ENCODE measurements at regions not wholly inside any gene's neighbourhood (a gene's known extent, or its start where the extent isn't known, plus 50 kb on each side); places are given as distances from the start of the nearest gene placed in this dataset.
"Not testable (repeated sequence)": the region's sequence is repeated elsewhere in the genome, so short reads cannot be mapped to it uniquely, and the experiment has no call there.

DNA sequence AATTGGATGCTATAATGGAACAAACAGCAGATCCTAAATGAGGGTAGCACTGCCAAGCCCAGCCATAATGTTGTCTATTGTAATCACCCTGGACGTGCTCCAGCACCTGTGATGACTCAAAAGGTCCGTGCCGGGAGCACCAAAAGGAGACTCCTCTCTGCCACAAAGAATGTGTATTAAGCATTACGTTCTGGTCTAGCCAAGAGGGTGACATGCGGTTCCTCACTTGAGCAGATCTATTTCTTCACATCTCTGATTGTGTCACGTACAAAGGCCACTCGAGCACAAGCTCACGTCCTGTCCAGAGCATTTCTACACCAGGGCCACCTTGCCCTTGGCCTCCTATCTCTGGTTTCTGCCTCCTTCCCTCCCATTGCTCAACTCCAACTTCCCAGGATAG is 219.9 kb upstream of the IRS2 start:
- DNase-seq, result no peak

DNA sequence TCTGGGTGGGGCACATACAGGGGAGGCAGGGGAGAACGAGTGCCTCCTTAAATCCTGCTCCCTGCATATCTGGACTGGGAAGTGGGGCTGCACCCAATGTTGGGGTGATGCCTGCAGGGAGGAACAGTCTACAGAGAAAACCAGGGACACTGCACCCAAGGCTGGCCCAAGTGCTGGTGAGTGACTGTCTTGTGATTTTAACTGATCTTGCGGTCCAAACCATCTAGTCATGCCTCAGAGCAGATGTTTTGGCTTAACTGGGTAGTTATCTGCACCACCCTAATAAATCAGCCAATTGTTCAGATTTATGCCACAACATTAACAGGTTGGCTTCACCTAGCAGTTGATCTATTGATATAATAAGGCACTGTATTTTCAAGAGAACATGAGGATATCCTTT is 219.2 kb upstream of the IRS2 start:
- DNase-seq, result no peak

DNA sequence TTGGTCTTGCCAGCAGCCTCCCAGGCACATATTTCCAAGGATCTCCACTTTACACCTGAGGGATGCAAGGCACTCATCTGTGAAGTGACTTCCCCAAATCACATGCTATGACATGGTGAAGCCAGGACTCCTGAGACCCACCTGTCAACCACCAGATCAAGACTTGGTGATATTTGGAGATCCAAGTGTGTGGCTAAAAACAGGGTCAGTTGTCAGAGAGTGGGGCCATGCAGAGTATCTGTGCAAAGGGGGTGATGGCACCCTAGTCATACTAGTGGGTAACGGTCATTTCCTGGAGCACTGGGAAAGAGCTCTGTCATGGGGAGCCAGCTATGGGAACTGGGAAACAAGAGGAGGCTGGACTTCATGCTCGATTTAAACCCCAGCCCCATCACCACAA is 218.4 kb upstream of the IRS2 start:
- no peak for DNase-seq

DNA sequence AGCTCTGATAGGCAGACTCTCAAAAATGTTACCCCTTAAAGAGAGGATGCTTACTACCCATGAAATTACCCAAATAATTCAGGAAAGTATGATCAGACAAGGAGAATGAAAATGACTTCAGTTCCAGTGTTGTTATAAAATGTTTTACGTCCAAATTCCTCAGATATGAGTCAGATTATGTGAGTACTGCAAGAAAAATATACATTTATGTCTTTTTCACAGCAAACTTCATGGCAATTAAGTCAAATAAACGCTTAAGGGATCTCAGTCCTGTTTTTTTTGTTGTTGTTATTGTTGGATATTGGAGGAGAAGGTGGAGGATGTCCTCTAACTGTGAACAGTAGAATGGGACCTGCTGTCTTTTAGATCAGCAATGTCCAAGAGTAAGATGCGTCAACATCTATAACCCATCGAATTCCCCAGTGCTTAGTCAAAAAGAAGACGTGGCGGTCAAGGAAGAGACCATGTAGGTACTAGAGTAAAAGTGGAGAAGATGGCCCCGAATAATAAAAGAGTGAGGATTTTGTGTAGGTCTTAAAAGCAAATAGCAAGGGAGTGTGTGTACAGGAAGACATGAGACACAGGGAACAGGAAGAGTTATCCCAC is 215.4 kb upstream of the IRS2 start:
- DNase-seq, result no peak

DNA sequence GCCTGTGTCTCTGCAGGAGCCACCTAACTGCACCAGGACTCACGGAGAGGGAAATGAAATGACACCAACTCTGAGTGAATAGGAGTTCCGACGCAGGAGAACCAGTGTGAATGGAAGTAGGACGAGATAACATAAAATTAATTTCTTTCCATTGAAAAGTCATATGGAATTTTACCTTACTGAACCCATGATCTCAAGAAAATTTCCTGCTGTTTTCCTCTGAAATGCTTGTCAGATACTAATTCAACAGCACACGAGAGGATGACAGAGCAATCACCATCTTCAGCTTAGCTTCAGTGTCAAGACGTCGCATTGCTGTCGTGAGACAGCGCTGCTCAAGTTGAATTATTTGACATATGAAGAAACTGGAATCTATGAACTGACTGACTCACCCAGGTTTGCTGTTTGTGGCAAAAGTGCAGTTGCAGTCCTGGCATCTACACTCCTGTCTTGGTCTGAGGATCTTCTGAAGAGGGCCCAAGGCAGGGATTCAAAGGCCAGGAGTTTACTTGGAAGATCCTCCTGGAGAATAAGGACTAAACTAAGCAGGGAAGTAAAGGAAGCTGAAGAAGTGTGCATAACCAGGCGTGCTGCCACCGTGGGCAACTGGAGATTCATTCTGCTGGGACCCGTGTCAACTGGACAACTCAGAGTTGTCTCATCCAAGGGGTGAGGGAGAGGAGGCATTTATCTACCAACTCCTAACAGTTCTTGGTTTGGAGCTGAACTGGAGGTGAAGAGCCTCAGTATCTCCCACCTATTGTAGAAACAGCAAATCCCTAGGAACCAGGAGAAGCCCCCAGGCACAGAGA is 214.4 kb upstream of the IRS2 start:
- no peak for DNase-seq

DNA sequence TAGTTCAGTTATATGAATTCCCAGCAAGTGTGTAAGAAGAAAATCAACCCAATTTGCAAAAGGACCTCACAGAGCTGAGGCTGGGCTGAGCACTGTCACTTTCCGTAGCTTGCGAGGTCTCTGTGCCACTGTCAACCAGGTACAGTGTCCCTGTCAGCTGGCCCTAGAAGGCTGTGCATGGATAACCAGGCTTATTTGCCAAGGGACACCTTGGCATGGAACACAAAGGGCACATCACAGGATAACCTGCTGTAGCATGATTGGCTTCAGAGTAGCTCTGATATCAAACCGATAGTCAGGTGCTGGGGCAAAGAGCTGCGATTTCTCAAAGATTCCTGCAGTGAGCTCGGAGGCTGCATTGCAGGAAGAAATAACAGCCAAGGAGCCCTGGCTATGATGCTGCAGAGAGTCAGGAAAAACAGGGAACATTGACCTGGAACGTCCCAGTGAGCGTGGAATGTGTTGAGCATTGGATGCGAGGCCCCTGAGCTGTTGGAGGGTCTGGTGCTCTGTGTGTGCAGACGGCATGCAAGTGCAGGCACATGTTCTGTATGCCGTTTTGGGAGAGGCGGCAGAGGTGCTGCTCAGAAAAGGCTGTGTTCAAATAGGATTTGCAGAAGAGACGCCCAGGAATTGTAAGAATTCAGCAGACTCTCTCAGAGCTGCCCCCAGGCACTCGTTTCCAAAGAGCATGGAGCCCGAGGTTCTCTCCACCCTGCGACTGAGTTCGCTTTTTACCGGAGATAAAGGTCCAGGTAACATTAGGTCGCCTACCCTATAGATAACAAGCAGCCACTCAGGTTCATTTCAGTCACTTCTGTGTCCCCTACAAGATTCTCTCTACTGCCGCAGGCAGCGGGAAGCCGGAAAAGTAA is 213.5 kb upstream of the IRS2 start:
- no peak for DNase-seq

DNA sequence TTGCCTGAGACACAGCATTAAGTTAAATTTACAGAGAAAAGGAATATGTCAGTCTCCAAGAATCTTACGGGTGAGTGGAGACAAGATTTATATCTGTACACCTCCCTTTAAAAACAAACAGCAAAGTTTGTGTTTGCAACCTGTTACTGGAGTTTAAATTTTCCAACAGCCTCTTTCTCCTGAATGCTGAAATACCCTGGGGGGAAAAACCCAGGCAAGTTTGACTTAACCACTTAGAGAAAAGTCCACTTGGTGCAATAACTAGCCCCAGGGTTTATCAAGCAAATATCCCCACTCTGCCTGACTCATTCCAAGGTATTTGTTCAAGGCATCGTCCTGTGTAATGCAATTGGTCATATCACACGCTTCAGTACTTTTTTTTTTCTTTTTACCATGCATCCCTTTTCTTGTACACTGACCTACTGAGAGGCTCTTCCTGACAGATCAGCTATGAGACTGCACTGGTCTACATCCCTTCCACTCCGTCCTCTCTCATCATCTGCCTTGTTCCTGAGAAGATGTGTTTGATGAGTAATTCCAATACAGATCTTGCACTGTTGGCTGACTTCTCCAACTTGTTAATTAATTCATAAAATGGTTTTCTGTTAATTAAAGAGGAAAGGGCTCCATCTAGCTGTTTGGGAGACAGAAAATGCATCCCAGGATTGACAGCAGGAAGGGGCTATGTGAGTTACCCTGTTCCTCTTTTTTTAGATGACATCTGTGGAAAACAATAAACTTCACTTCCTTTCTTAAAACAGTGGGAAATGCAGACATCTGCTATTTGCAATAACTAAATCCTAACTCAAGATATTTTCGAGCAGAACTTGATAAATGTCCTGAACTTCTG is 212.5 kb upstream of the IRS2 start:
- DNase-seq, result no peak

DNA sequence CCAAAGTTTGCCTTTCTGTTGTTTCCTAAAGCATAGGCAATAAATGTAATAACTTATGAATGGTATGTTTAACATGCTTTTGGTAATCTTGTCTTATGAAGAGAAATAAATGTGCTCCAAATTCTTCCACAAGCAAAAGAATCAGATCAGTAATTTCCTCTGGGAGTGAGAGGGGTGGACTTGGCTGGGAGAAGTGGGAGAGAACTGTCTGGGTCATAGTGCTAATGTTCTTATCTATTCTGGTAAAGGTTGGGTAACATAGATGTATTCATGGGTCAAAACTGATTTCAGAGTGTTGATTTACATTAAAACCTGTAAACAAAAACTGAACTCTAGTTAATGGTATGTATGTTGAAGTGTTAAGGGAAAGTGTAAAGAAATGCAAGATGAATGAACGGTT is 211.7 kb upstream of the IRS2 start:
- no peak for DNase-seq

DNA sequence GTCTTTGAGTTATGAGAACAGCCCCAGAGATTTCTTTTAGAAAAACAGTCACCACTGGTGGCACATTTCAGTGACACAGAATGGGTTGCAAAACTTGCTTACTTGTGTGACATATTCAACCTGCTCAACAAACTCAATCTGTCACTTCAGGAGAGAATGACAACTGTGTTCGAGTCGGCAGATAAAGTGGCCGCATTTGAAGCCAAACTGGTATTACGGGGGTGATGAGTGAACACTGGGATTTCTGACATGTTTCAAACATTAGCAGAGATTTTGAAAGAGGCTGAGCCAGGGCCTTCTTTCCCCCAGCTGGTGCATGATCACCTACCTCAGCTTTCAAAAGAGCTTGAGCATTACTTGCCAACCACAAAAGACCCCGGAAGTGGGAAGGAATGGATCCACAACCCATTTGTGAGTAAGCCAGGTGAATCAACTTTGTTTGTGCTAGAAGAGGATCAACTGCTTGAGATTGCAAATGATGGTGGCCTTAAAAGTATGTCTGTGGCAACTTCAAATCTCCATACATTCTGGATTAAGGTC is 210.7 kb upstream of the IRS2 start:
- not testable (repeated sequence) for DNase-seq

DNA sequence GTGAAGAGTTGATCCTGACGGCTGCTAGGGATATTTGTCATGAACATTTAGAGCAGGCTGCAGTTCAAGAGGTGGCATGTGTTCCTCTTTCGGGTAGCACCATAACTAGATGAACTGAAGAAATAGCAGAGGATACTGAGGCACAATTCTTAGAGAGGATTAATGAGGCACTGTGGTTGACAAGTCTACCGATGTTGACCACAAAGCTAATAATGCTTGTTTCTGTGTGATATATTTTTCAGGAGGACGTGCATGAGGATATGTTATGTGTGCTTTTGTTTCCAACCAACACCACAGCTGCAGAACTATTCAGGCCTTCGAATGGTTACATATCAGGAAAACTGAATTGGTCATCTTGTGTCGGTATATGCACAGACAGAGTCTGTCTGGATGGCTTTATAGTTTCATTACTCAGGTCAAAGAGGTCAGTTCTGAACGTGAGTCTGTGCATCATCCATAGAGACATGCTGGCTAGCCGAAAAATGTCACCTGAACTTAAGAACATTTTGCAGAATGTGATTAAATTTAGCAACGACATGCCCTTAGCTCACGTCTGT is 210.1 kb upstream of the IRS2 start:
- DNase-seq, result no peak

DNA sequence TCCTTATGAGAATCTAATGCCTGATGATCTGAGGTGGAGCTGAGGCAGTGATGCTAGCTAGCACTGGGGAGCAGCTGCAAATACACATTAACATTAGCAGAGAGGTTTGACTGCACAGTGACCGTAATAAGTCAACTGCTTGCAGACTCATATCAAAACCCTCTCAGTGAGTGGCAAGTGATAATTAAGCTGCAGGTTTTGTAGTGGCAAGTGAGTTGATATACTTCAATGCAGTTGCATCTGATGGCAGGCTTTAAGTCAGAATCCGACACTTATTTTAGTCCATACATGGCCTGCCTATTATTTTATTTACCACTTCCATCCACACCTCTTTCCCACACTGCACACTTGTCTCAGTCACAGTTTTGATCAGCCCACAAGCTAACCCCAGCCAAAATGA is 209.2 kb upstream of the IRS2 start:
- no peak for DNase-seq

DNA sequence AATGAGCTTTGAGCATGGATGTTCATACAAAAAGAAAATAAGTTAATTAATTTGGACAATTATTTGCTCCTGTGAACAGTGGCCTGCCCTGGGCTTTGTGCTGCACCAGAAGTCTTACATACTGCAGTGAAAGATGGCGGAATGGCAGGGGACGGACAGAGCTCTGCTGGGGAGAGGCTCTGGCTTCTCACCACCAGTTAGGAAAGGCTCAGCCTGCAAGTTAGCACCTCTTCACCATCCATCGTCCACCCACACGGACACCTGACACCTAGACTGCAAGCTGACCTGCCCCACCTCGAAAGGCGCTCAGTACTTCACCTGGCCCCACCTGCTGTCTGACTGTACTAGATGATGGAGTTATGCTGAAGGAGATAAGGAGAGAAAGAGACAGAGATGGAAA is 203.9 kb upstream of the IRS2 start:
- DNase-seq, result no peak

DNA sequence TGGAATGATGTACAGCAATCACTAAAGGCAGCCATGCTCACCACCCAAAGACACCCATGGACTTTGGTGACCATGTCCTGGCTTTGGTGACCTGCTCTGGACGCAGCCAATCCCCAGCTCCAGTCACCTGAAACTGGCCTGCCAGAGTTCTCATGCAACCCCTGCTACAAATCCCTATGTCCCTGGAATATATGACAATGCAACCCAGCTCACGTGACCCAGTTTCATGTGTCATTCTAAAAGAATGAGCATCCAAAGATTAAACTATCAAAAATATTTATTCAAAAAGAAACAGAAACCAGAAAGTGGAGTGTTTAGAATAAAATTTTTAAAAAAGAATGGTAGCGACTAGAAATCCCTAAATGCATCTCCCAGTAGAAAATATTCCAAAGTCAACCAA is 203.3 kb upstream of the IRS2 start:
- DNase-seq, result no peak

DNA sequence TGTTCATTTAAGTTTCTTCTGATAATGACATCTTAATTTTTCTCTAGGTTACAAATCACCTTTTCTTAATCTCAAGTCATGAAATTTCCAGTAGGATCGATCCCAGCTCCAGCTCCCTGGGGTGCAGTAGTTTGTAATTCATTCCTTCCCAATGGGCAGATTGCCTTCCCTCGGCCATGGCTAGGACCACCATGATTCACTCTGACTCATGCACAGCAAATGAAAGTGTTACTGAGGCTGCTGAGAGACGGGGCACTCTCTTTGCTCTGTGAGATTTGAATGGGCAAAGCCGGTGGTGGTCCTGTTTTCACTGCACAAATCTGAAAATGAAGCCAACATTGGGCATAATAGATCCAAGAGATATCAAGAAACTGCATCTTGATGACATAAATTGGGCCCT is 202.8 kb upstream of the IRS2 start:
- DNase-seq, result no peak

DNA sequence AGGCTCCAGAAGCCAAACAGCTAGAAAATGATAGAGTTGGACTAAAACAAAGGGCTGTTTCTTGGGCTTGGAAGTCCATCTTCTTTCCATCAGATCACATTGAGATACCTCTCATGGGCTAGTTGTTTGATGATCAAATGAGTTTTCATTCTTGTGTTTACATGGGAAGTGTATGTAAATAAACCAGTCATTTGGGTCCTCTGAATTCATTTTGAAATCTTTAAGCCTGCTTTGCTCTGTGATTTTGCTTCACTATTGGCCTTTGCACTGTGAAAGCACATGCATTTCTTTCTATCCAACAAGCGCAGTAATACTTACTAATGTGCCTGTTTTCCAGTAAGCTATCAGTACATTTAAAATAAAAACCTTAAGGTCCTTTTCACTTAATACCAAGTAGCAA is 200.5 kb upstream of the IRS2 start:
- DNase-seq, result no peak

DNA sequence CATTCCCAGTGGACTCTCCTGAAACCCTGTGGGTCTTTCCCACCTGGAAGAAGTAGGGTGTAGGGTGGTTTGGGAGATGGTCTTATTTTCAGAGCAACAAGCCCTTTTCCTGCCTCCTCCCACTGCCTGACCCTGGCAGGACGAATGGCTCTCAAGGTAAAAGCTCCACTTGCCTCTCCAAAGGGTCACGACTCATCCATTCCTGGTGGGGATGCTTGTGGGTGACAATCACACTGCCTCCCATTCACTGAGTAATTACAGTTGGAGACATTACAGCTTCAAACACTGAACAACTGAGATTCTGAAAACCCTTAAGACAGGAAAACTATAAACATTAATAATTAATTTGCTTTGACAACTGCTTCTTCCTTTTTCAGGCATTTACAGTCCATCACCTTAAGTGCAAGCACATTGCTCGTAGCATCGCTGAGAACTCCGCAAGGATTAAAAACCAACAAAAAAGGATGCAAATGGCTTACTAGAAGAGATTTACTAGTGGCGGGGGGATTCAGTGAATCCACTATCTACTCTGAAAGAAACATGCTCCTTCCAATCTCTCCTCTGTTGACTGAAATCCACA is 199.6 kb upstream of the IRS2 start:
- DNase-seq, result no peak

DNA sequence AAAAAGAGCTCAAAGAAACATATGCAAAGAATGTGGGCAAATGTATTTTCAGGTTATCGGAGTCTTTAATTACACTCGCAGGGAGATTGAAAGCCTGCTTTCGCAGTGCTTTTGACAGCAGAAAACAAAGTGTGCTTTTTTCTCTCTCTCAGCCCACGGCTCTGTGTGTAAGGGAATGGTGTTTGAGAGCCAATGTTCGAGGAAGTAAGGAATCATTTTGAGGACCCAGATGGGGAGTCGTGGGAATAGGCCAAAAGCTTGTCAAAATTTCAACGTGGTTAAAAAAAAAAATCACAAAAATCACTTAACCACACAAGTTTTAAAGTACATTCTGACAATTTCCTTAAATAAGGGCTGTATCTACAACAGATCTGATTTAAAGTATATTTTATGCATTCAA is 197.1 kb upstream of the IRS2 start:
- DNase-seq, result no peak

DNA sequence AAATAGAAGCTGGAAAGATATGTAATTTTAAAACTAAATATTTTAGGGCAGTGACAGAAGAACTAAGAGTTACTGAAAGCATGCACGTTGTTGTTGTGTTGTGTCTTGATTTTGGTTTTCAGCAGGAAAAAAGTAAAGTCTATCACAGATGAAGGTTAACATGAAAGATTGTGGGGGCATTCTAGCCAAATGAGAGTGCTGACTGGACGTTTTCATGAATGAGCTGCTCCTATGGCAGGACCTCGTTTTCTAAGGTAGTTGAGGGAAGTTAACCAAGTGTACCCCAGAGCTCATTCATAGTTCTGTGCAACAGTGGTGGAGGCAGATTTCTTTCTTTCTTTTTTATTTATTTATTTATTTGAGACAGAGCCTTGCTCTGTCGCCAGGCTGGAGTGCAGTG is 194.6 kb upstream of the IRS2 start:
- no peak for DNase-seq

DNA sequence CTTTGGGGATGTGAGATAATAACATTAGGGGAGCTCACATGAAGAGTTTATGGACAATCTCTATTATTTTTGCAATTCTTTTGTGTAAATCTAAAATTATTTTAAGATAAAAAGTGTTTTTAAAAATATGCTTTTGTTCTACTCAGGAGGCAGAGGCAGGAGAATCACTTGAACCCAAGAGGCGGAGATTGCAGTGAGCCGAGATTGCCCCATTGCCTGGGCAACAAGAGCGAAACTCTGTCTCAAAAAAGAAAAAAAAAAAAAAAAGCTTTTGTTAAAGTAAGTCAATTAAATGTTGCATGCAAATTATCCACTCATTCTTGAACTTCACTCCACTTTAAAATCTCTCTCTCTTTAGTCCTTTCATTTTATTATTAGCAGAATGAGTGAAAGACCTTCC is 193.3 kb upstream of the IRS2 start:
- DNase-seq, result not testable (repeated sequence)

DNA sequence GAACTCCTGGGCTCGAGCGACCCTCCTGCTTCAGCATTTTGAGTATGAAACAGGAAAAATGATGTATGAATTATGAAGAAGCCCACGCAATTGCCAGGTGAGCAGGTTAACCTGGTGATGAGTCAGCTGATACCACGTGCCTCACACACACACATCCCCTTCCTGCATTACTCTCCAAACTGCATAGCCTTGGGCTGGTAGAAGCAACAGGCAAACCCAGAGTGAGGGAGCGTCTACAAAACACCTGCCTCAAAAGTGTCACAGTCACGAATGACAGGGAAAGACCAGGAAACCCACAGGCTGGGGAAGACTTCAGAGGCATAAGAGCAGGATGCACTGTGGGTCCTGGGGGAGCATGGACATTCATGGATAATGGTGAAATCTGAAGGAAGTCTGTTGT is 192.8 kb upstream of the IRS2 start:
- DNase-seq, result no peak

DNA sequence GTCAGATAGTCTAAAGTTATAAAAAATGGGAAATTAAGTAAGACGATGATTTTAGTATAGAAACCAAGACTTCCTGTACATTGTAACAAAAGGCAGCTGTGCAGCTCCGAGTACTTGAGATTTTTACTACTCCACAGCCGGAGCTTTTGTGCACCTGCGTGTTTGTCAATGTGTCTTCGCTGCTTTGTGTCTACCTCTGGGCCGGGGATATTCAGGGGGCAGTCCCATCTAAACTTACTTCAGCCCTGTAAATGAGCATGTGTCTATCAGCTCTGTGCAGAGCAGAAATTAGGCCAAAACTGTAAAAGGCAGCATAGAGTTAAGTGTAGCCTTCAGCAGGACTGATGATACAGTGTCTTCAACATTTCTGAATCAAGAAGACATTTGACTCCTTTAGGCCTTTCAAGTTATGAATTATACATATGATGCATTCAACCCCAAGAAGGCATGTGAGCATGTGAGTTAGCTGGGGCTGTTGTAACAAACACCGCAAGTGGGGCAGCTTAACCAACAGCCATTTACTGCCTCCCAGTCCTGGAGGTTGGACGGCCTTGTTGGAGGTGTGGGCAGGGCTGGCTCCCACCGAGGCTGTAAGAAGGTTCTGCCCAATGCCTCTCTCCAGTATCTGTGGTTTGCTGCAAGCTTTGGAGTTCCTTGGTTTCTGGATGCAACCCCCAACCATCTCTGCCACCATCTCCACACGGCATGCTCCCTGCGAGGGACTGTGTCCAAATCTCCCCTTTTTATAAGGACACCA is 191.0 kb upstream of the IRS2 start:
- DNase-seq, result no peak
